ENCODE measurements at regions not wholly inside any gene's neighbourhood (a gene's known extent, or its start where the extent isn't known, plus 50 kb on each side); places are given as distances from the start of the nearest gene placed in this dataset.
"Not testable (repeated sequence)": the region's sequence is repeated elsewhere in the genome, so short reads cannot be mapped to it uniquely, and the experiment has no call there.

GRCh38 chr13:60214213-60215055 is 50.7 kb upstream of the DIAPH3 start:
- H3K27me3 Mint-ChIP-seq = peaks cover 22 to 25% of the 10 kb centered on the region in 2 donors
- ATAC-seq = no peak
- H3K9me3 Mint-ChIP-seq = peaks cover 3% of the 10 kb centered on the region
- H3K27ac Mint-ChIP-seq = no peak overlapping the region
- DNase-seq (ENCODE audit: low spot score) = no peak
- no peaks in the 10 kb centered on the region for H3K36me3 Mint-ChIP-seq
- no peak overlapping the region for H3K4me3 Mint-ChIP-seq
- H3K4me1 Mint-ChIP-seq (ENCODE audit: low read depth in 2 of 2) = no peaks in the 10 kb centered on the region

- H3K27ac Mint-ChIP-seq = no peak overlapping the region
- no peak for ATAC-seq
- DNase-seq (ENCODE audit: low spot score) = no peak
- no peaks in the 10 kb centered on the region for H3K4me1 Mint-ChIP-seq (ENCODE audit: low read depth in 2 of 2)
- H3K9me3 Mint-ChIP-seq = peaks cover 3% of the 10 kb centered on the region
- no peak overlapping the region for H3K4me3 Mint-ChIP-seq
- no peaks in the 10 kb centered on the region for H3K36me3 Mint-ChIP-seq
- H3K27me3 Mint-ChIP-seq = peaks cover 10 to 12% of the 10 kb centered on the region in 2 donors
Observed at GRCh38 chr13:60220072-60220471, 56.3 kb upstream of the DIAPH3 start.

GRCh38 chr13:60221581-60221980 is 57.9 kb upstream of the DIAPH3 start:
- H3K27me3 Mint-ChIP-seq = peaks cover 5 to 8% of the 10 kb centered on the region in 2 donors
- H3K9me3 Mint-ChIP-seq = peaks cover under 1% of the 10 kb centered on the region
- ATAC-seq = no peak
- H3K27ac Mint-ChIP-seq = no peak overlapping the region
- DNase-seq (ENCODE audit: low spot score) = no peak
- H3K4me3 Mint-ChIP-seq = no peak overlapping the region
- H3K36me3 Mint-ChIP-seq = no peaks in the 10 kb centered on the region
- no peaks in the 10 kb centered on the region for H3K4me1 Mint-ChIP-seq (ENCODE audit: low read depth in 2 of 2)

GRCh38 chr13:60226507-60226906 is 62.8 kb upstream of the DIAPH3 start:
- Mint-ChIP-seq H3K9me3 (no peaks in the 10 kb centered on the region), H3K4me3 (no peak overlapping the region), H3K4me1 (ENCODE audit: low read depth in 2 of 2) (no peaks in the 10 kb centered on the region), H3K27ac (no peak overlapping the region), H3K27me3 (peaks cover 5 to 20% of the 10 kb centered on the region in 2 donors), H3K36me3 (no peaks in the 10 kb centered on the region)
- ATAC-seq (no peak), DNase-seq (ENCODE audit: low spot score) (no peak)

- Mint-ChIP-seq H3K9me3 (no peaks in the 10 kb centered on the region), H3K36me3 (no peaks in the 10 kb centered on the region), H3K4me1 (ENCODE audit: low read depth in 2 of 2) (no peaks in the 10 kb centered on the region), H3K27me3 (peaks cover 5 to 20% of the 10 kb centered on the region in 2 donors), H3K4me3 (no peak overlapping the region), H3K27ac (no peak overlapping the region)
- DNase-seq (ENCODE audit: low spot score) = no peak
- ATAC-seq = no peak
Observed at GRCh38 chr13:60227158-60227557, 63.4 kb upstream of the DIAPH3 start.

GRCh38 chr13:60229708-60230272 is 66.1 kb upstream of the DIAPH3 start:
- no peak for DNase-seq (ENCODE audit: low spot score)
- no peaks in the 10 kb centered on the region for H3K4me1 Mint-ChIP-seq (ENCODE audit: low read depth in 2 of 2)
- no peaks in the 10 kb centered on the region for H3K36me3 Mint-ChIP-seq
- no peak overlapping the region for H3K27ac Mint-ChIP-seq
- H3K9me3 Mint-ChIP-seq = no peaks in the 10 kb centered on the region
- peaks cover 7 to 30% of the 10 kb centered on the region in 2 donors for H3K27me3 Mint-ChIP-seq
- ATAC-seq = no peak
- H3K4me3 Mint-ChIP-seq = no peak overlapping the region

- Mint-ChIP-seq H3K36me3 (no peaks in the 10 kb centered on the region), H3K4me1 (ENCODE audit: low read depth in 2 of 2) (no peaks in the 10 kb centered on the region), H3K27me3 (peaks cover 7 to 30% of the 10 kb centered on the region in 2 donors), H3K4me3 (no peak overlapping the region), H3K27ac (no peak overlapping the region), H3K9me3 (no peaks in the 10 kb centered on the region)
- ATAC-seq (no peak), DNase-seq (ENCODE audit: low spot score) (no peak)
Observed at GRCh38 chr13:60230593-60230992, 66.9 kb upstream of the DIAPH3 start.

GRCh38 chr13:60242043-60242595 is 78.4 kb upstream of the DIAPH3 start:
- H3K4me3 Mint-ChIP-seq = no peak overlapping the region
- peaks cover 2 to 11% of the 10 kb centered on the region in 2 donors for H3K27me3 Mint-ChIP-seq
- no peak overlapping the region for H3K27ac Mint-ChIP-seq
- DNase-seq (ENCODE audit: low spot score) (no peak), ATAC-seq (no peak)
- no peaks in the 10 kb centered on the region for H3K9me3 Mint-ChIP-seq
- no peaks in the 10 kb centered on the region for H3K36me3 Mint-ChIP-seq
- H3K4me1 Mint-ChIP-seq (ENCODE audit: low read depth in 2 of 2) = no peaks in the 10 kb centered on the region

- Mint-ChIP-seq H3K36me3 (no peaks in the 10 kb centered on the region), H3K4me3 (no peak overlapping the region), H3K27me3 (peaks cover 2 to 11% of the 10 kb centered on the region in 2 donors), H3K27ac (no peak overlapping the region), H3K4me1 (ENCODE audit: low read depth in 2 of 2) (no peaks in the 10 kb centered on the region), H3K9me3 (peaks cover 4% of the 10 kb centered on the region)
- no peak for DNase-seq (ENCODE audit: low spot score)
- ATAC-seq = no peak
Observed at GRCh38 chr13:60244381-60244780, 80.7 kb upstream of the DIAPH3 start.

- H3K4me3 Mint-ChIP-seq; H3K36me3 Mint-ChIP-seq; DNase-seq (ENCODE audit: low spot score); H3K27me3 Mint-ChIP-seq; H3K4me1 Mint-ChIP-seq (ENCODE audit: low read depth in 2 of 2); H3K27ac Mint-ChIP-seq; H3K9me3 Mint-ChIP-seq; ATAC-seq: not testable (repeated sequence)
Observed at GRCh38 chr13:60251419-60251818, 87.7 kb upstream of the DIAPH3 start.

- DNase-seq (ENCODE audit: low spot score) (no peak), ATAC-seq (no peak)
- Mint-ChIP-seq H3K27me3 (peaks cover 3 to 16% of the 10 kb centered on the region in 2 donors), H3K36me3 (no peaks in the 10 kb centered on the region), H3K9me3 (no peaks in the 10 kb centered on the region), H3K4me1 (ENCODE audit: low read depth in 2 of 2) (peaks cover 0 to 7% of the 10 kb centered on the region in 2 donors), H3K27ac (no peak overlapping the region), H3K4me3 (no peak overlapping the region)
Observed at GRCh38 chr13:60258349-60258748, 94.6 kb upstream of the DIAPH3 start.

GRCh38 chr13:60260440-60260839 is 96.7 kb upstream of the DIAPH3 start:
- peaks cover 3 to 22% of the 10 kb centered on the region in 2 donors for H3K27me3 Mint-ChIP-seq
- no peaks in the 10 kb centered on the region for H3K4me1 Mint-ChIP-seq (ENCODE audit: low read depth in 2 of 2)
- H3K4me3 Mint-ChIP-seq = no peak overlapping the region
- H3K27ac Mint-ChIP-seq = no peak overlapping the region
- DNase-seq (ENCODE audit: low spot score) (no peak), ATAC-seq (no peak)
- no peaks in the 10 kb centered on the region for H3K9me3 Mint-ChIP-seq
- H3K36me3 Mint-ChIP-seq = no peaks in the 10 kb centered on the region

- H3K4me1 Mint-ChIP-seq (ENCODE audit: low read depth in 2 of 2) = no peaks in the 10 kb centered on the region
- H3K36me3 Mint-ChIP-seq = no peaks in the 10 kb centered on the region
- no peak overlapping the region for H3K27ac Mint-ChIP-seq
- no peaks in the 10 kb centered on the region for H3K9me3 Mint-ChIP-seq
- DNase-seq (ENCODE audit: low spot score) = no peak
- H3K27me3 Mint-ChIP-seq = peaks cover 3 to 22% of the 10 kb centered on the region in 2 donors
- ATAC-seq = no peak
- H3K4me3 Mint-ChIP-seq = no peak overlapping the region
Observed at GRCh38 chr13:60261432-60262351, 98.0 kb upstream of the DIAPH3 start.
